ENCODE measurements at regions not wholly inside any gene's neighbourhood (a gene's known extent, or its start where the extent isn't known, plus 50 kb on each side); places are given as distances from the start of the nearest gene placed in this dataset.

GRCh38 chr18:53649621-53650020, 574.8 kb downstream of the MBD2 start:
- Histone ChIP-seq H3K9me2 (ENCODE audit: insufficient read depth, low read length) (no peaks in the 10 kb centered on the region), H3K4me3 (ENCODE audit: low read depth, low read length, poor library complexity, severe bottlenecking) (no peak overlapping the region), H3K4me1 (ENCODE audit: insufficient read depth, low read length, poor library complexity, severe bottlenecking) (no peaks in the 10 kb centered on the region), H3K27ac (ENCODE audit: low read depth, low read length, poor library complexity, severe bottlenecking) (no peak overlapping the region), H3K4me2 (ENCODE audit: low read length) (no peak overlapping the region), H2AFZ (ENCODE audit: low read length) (no peak overlapping the region), H3K79me2 (ENCODE audit: insufficient read depth, low read depth, low read length) (no peaks in the 10 kb centered on the region), H3K36me3 (ENCODE audit: insufficient read depth, low read length) (no peaks in the 10 kb centered on the region), H3K9me3 (ENCODE audit: low read length) (no peaks in the 10 kb centered on the region), H4K20me1 (ENCODE audit: insufficient read depth, low read length) (no peaks in the 10 kb centered on the region)
- ChIA-PET POLR2A (no interaction called here), CTCF (ENCODE audit: unreplicated experiment) (no interaction called here)
- intact Hi-C loops (cut with micrococcal nuclease; ENCODE audit: unreplicated experiment), result no loop called here
- TF ChIP-seq, protein P1, sequence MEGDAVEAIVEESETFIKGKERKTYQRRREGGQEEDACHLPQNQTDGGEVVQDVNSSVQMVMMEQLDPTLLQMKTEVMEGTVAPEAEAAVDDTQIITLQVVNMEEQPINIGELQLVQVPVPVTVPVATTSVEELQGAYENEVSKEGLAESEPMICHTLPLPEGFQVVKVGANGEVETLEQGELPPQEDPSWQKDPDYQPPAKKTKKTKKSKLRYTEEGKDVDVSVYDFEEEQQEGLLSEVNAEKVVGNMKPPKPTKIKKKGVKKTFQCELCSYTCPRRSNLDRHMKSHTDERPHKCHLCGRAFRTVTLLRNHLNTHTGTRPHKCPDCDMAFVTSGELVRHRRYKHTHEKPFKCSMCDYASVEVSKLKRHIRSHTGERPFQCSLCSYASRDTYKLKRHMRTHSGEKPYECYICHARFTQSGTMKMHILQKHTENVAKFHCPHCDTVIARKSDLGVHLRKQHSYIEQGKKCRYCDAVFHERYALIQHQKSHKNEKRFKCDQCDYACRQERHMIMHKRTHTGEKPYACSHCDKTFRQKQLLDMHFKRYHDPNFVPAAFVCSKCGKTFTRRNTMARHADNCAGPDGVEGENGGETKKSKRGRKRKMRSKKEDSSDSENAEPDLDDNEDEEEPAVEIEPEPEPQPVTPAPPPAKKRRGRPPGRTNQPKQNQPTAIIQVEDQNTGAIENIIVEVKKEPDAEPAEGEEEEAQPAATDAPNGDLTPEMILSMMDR (conservative IDR thresholded peaks at IDR 0.05; ENCODE audit: low read length), result no peak
- no peak for TF ChIP-seq EZH2phosphoT487 (IDR thresholded peaks at IDR 0.05; ENCODE audit: borderline replicate concordance, low read depth, low read length)
- BruUV-seq (replicated peaks), result no TSS peak
- DNase-seq (ENCODE audit: low spot score), result no peak

DNA sequence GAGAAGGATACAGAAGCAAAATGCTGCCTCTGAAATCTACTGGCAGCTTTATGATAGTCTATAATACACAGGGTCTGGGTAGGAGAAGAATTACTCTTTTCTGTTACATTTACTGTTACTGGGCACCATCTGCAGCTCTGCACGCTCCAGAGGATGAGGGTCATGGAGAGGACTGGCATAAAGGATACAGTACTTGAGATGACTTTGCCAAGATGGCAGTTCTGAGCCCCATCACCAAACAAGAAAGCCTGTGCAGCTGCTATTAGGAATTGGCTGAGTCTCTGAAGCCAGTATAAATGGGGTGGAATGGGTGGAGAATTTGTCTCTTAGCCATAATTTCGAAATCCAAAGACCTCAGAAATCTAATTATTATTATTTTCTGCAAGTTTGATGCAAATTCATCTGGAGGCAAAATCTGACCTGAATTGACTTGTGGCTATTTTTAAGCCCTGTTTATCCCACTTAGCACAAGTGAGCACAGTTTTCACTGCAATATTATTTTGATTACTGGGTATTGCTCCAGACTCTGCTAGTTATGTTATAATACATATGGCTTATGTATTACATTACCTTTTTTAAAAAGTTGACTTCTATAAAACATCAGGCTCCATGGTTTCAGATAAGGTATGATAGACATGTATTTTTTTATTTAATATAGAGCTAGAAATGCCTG, 579.5 kb downstream of the MBD2 start:
- H3K79me2 ChIP-seq (ENCODE audit: insufficient read depth, low read depth, low read length), result no peaks in the 10 kb centered on the region
- CTCF ChIA-PET (ENCODE audit: unreplicated experiment), result no interaction called here
- H3K9me2 ChIP-seq (ENCODE audit: insufficient read depth, low read length), result no peaks in the 10 kb centered on the region
- DNase-seq (ENCODE audit: low spot score), result no peak
- H3K36me3 ChIP-seq (ENCODE audit: insufficient read depth, low read length), result no peaks in the 10 kb centered on the region
- H2AFZ ChIP-seq (ENCODE audit: low read length), result no peak overlapping the region
- H3K9me3 ChIP-seq (ENCODE audit: low read length), result no peaks in the 10 kb centered on the region
- no peak overlapping the region for H3K27ac ChIP-seq (ENCODE audit: low read depth, low read length, poor library complexity, severe bottlenecking)
- no TSS peak for BruUV-seq (replicated peaks)
- no peak overlapping the region for H3K4me3 ChIP-seq (ENCODE audit: low read depth, low read length, poor library complexity, severe bottlenecking)
- no peaks in the 10 kb centered on the region for H3K4me1 ChIP-seq (ENCODE audit: insufficient read depth, low read length, poor library complexity, severe bottlenecking)
- intact Hi-C loops (cut with micrococcal nuclease; ENCODE audit: unreplicated experiment), result no loop called here
- POLR2A ChIA-PET, result no interaction called here
- no peak for TF ChIP-seq EZH2phosphoT487 (IDR thresholded peaks at IDR 0.05; ENCODE audit: borderline replicate concordance, low read depth, low read length)
- TF ChIP-seq, protein P1 (conservative IDR thresholded peaks at IDR 0.05; ENCODE audit: low read length), result no peak
- no peak overlapping the region for H3K4me2 ChIP-seq (ENCODE audit: low read length)
- H4K20me1 ChIP-seq (ENCODE audit: insufficient read depth, low read length), result no peaks in the 10 kb centered on the region

DNA sequence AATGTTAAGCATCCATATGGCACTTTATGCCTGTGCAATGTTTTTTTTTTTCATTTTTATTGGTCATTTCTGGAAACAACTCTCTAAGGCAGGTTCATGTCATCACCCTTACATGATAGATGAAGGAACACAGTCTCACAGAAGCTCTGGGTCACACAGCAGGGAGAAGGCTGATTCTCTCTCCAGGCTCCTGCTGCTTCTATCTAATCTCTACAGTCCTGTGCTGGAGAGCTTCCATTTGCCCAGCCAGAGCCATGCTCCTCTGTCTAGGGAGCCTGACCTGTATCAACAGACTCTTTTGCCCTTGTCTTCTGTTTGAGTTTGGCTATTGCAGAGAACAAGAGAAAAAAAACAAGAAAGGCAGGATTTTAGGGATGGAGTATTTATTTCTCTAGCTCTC, 584.8 kb downstream of the MBD2 start:
- no peak for DNase-seq (ENCODE audit: low spot score)
- intact Hi-C loops (cut with micrococcal nuclease; ENCODE audit: unreplicated experiment), result no loop called here
- H2AFZ ChIP-seq (ENCODE audit: low read length), result no peak overlapping the region
- H3K36me3 ChIP-seq (ENCODE audit: insufficient read depth, low read length), result no peaks in the 10 kb centered on the region
- no peak overlapping the region for H3K27ac ChIP-seq (ENCODE audit: low read depth, low read length, poor library complexity, severe bottlenecking)
- no peak for TF ChIP-seq EZH2phosphoT487 (IDR thresholded peaks at IDR 0.05; ENCODE audit: borderline replicate concordance, low read depth, low read length)
- TF ChIP-seq, protein P1 (conservative IDR thresholded peaks at IDR 0.05; ENCODE audit: low read length), result no peak
- no peaks in the 10 kb centered on the region for H3K9me2 ChIP-seq (ENCODE audit: insufficient read depth, low read length)
- no TSS peak for BruUV-seq (replicated peaks)
- CTCF ChIA-PET (ENCODE audit: unreplicated experiment), result no interaction called here
- H4K20me1 ChIP-seq (ENCODE audit: insufficient read depth, low read length), result no peaks in the 10 kb centered on the region
- no peak overlapping the region for H3K4me3 ChIP-seq (ENCODE audit: low read depth, low read length, poor library complexity, severe bottlenecking)
- H3K4me2 ChIP-seq (ENCODE audit: low read length), result no peak overlapping the region
- no peaks in the 10 kb centered on the region for H3K79me2 ChIP-seq (ENCODE audit: insufficient read depth, low read depth, low read length)
- H3K4me1 ChIP-seq (ENCODE audit: insufficient read depth, low read length, poor library complexity, severe bottlenecking), result no peaks in the 10 kb centered on the region
- no peaks in the 10 kb centered on the region for H3K9me3 ChIP-seq (ENCODE audit: low read length)
- POLR2A ChIA-PET, result no interaction called here
